Retinal pigment epithelial cell (primary cell): ENCODE measurements at regions not wholly inside any gene's neighbourhood (a gene's known extent, or its start where the extent isn't known, plus 50 kb on each side); places are given as distances from the start of the nearest gene placed in this dataset.

ENCODE experiments used
- DNase-seq: peaks from one replicate; pipeline ENCODE4 v3.0.0-alpha.2; 2010; ENCODE audit warnings: low read depth
- H3K4me3 ChIP-seq: 2 replicates; pipeline ENCODE4 v1.5.1; 2011; ENCODE audit warnings: mild to moderate bottlenecking, low read length, control low read depth, moderate library complexity
- TF ChIP-seq, protein P1 (sequence below): conservative IDR thresholded peaks from 2 replicates; pipeline ENCODE4 v1.5.1; 2011; ENCODE audit warnings: low read depth, low read length, control low read depth, inconsistent platforms

GRCh38 chr4:189178125-189178746 lies 762.4 kb upstream of the FRG1 start:
- no peak for DNase-seq
- no peak overlapping the region for H3K4me3 ChIP-seq
- TF ChIP-seq, protein P1, sequence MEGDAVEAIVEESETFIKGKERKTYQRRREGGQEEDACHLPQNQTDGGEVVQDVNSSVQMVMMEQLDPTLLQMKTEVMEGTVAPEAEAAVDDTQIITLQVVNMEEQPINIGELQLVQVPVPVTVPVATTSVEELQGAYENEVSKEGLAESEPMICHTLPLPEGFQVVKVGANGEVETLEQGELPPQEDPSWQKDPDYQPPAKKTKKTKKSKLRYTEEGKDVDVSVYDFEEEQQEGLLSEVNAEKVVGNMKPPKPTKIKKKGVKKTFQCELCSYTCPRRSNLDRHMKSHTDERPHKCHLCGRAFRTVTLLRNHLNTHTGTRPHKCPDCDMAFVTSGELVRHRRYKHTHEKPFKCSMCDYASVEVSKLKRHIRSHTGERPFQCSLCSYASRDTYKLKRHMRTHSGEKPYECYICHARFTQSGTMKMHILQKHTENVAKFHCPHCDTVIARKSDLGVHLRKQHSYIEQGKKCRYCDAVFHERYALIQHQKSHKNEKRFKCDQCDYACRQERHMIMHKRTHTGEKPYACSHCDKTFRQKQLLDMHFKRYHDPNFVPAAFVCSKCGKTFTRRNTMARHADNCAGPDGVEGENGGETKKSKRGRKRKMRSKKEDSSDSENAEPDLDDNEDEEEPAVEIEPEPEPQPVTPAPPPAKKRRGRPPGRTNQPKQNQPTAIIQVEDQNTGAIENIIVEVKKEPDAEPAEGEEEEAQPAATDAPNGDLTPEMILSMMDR = no peak

GRCh38 chr4:189185810-189186432 lies 754.8 kb upstream of the FRG1 start:
- no peak overlapping the region for H3K4me3 ChIP-seq
- no peak for DNase-seq
- TF ChIP-seq, protein P1 = no peak

DNA sequence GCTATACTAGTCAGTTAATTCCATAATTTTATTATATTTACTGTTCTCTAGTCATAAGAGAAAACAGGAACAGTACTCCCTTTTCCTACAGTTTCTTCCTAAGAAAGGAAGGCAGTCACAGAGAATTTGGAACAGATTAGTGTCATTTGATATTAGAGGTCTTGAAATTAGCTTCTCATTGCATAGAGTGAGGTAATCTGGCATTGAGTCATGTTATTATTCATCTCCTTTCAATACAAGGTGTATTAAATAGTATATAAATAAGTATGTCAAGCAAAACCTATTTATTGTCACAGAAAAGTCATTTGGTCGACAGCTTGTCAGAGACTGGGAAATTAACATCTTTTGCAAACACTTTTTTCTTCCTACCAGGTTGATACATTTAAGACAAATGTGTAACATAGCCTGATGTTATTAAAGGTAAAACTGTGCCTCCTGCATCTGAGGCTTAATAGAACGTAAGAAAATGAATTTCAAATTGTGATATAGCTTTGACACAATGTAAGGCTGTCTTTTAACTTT lies 753.1 kb upstream of the FRG1 start:
- no peak overlapping the region for H3K4me3 ChIP-seq

DNA sequence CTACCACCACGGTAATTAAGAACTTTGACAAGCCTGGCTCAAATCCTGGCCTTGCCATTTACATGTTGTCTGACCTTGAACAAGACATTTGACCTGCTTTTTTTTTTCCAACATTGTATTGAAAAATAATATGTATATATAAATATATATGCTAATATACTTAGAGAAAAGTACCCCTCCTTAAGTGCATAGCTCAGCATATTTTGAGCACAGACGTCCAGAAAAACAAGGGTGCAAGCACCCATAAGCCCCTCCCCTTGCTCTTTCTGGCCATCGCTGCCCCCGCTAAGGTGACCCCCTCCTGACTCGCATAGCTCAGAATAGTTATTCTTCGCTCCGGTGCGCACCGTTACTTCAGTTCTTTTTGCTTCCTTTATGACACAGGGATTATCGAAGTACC lies 742.0 kb upstream of the FRG1 start:
- no peak overlapping the region for H3K4me3 ChIP-seq
- TF ChIP-seq, protein P1 = no peak
- DNase-seq = no peak

More for the DNA sequence above, 753.1 kb upstream of the FRG1 start:
- TF ChIP-seq, protein P1 = no peak
- DNase-seq = no peak

GRCh38 chr4:189200353-189200752 lies 740.3 kb upstream of the FRG1 start:
- TF ChIP-seq, protein P1 = no peak
- DNase-seq = no peak
- H3K4me3 ChIP-seq = no peak overlapping the region

DNA sequence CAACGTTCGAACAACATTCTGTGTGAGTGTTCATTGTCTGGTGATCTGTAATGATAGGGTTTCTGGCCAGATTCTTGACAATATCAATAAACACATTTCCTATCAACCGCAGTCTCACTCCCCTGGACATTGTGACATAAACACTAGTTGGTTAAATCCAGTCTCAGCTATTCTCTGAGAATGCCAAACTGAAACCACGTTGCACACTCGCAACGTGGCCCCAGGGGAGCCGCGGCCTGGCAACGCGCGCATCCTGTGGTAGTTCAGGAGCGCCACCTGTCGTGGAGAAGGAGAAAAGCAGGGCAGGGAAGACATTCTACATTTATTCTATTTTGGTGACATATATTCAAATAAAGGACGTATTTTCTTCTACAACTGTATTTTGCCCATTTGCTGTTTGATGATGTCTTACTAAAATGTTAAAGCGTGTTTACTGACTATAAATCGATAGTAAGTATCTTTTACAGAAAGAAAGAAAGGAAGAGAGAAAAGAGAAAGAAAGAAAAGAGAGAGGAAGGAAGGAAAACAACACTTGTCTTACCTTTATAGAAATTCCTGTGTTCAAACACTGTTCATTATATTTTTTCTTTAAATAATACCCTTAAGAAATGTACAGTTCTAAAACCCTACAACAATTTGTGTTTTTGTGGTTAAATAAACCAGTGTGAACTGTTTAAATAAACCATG lies 738.3 kb upstream of the FRG1 start:
- no peak for DNase-seq
- TF ChIP-seq, protein P1 = peak; percentile 61
- no peak overlapping the region for H3K4me3 ChIP-seq
